ENCODE measurements at regions not wholly inside any gene's neighbourhood (a gene's known extent, or its start where the extent isn't known, plus 50 kb on each side); places are given as distances from the start of the nearest gene placed in this dataset.

GRCh38 chr4:30450474-30450873, 269.7 kb upstream of the PCDH7 start:
- Histone ChIP-seq H3K4me1 (ENCODE audit: control insufficient read depth in 1 of 2, insufficient read depth in 2 of 2, low read length in 2 of 2) (no peaks in the 10 kb centered on the region), H3K4me2 (ENCODE audit: low read length) (no peak overlapping the region), H3K27me3 (ENCODE audit: insufficient read depth, low read length) (no peaks in the 10 kb centered on the region), H3K9me2 (ENCODE audit: insufficient read depth) (no peaks in the 10 kb centered on the region), H2AFZ (ENCODE audit: low read depth, low read length, poor library complexity, severe bottlenecking) (no peak overlapping the region), H4K20me1 (ENCODE audit: insufficient read depth) (no peaks in the 10 kb centered on the region), H3K27ac (ENCODE audit: low read depth, low read length) (no peak overlapping the region), H3K4me3 (replicated peaks in 1 of 2; ENCODE audit: low read depth in 1 of 2, low read length in 2 of 2) (no peak overlapping the region), H3K9me3 (ENCODE audit: control insufficient read depth in 1 of 2, insufficient read depth in 1 of 2, low read depth in 1 of 2, low read length in 2 of 2) (no peaks in the 10 kb centered on the region), H3K36me3 (ENCODE audit: control insufficient read depth in 1 of 2, insufficient read depth in 2 of 2, low read length in 2 of 2) (no peaks in the 10 kb centered on the region), H3K9ac (ENCODE audit: low read length) (no peak overlapping the region), H3K79me2 (ENCODE audit: insufficient read depth, low read length) (no peaks in the 10 kb centered on the region)
- intact Hi-C loops (cut with micrococcal nuclease), result no loop called here
- RAD21 ChIA-PET (ENCODE audit: low non-redundant PET in 1 of 2, low total read pairs in 2 of 2, uncharacterized antibody in 2 of 2, unreplicated experiment in 2 of 2), result no interaction called here
- TF ChIP-seq JUND (IDR thresholded peaks at IDR 0.05) (no peak), YY1 (IDR thresholded peaks at IDR 0.05; ENCODE audit: extremely low read depth, insufficient replicate concordance, low read depth, low read length) (no peak)
- ATAC-seq (no peak), DNase-seq (ENCODE audit: low read depth, low spot score) (no peak)
- POLR2A ChIA-PET, result no interaction called here
- no TSS peak for BruUV-seq (replicated peaks)
- CTCF ChIA-PET, result no interaction called here

DNA sequence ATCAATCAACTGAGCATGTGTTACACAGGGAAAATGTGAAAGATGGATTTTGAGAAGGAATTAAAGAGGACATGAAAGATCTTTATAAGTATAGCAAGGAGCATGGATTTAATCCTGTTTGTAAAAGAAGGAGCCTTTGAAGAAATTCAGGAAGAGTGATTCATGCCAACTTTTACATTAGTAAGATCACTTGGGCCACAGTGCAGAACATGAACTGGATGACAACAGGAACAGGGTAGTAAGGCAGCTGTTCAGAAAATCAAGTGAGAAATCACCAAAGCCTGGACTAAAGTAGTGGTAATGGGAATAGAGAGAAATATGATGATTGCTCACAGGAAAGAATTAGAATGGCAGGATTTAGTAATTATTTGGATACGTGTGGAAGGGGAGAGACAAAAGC, 265.7 kb upstream of the PCDH7 start:
- Histone ChIP-seq H3K4me2 (ENCODE audit: low read length) (no peak overlapping the region), H3K4me3 (replicated peaks in 1 of 2; ENCODE audit: low read depth in 1 of 2, low read length in 2 of 2) (no peak overlapping the region), H3K27me3 (ENCODE audit: insufficient read depth, low read length) (no peaks in the 10 kb centered on the region), H3K9me2 (ENCODE audit: insufficient read depth) (no peaks in the 10 kb centered on the region), H3K9me3 (ENCODE audit: control insufficient read depth in 1 of 2, insufficient read depth in 1 of 2, low read depth in 1 of 2, low read length in 2 of 2) (no peaks in the 10 kb centered on the region), H3K4me1 (ENCODE audit: control insufficient read depth in 1 of 2, insufficient read depth in 2 of 2, low read length in 2 of 2) (no peaks in the 10 kb centered on the region), H3K27ac (ENCODE audit: low read depth, low read length) (no peak overlapping the region), H3K36me3 (ENCODE audit: control insufficient read depth in 1 of 2, insufficient read depth in 2 of 2, low read length in 2 of 2) (no peaks in the 10 kb centered on the region), H4K20me1 (ENCODE audit: insufficient read depth) (no peaks in the 10 kb centered on the region), H3K9ac (ENCODE audit: low read length) (no peak overlapping the region), H2AFZ (ENCODE audit: low read depth, low read length, poor library complexity, severe bottlenecking) (no peak overlapping the region), H3K79me2 (ENCODE audit: insufficient read depth, low read length) (no peaks in the 10 kb centered on the region)
- intact Hi-C loops (cut with micrococcal nuclease), result no loop called here
- BruUV-seq (replicated peaks), result no TSS peak
- RAD21 ChIA-PET (ENCODE audit: low non-redundant PET in 1 of 2, low total read pairs in 2 of 2, uncharacterized antibody in 2 of 2, unreplicated experiment in 2 of 2), result no interaction called here
- no peak for DNase-seq (ENCODE audit: low read depth, low spot score)
- CTCF ChIA-PET, result no interaction called here
- POLR2A ChIA-PET, result no interaction called here
- TF ChIP-seq YY1 (IDR thresholded peaks at IDR 0.05; ENCODE audit: extremely low read depth, insufficient replicate concordance, low read depth, low read length), result no peak
- TF ChIP-seq, protein P1, sequence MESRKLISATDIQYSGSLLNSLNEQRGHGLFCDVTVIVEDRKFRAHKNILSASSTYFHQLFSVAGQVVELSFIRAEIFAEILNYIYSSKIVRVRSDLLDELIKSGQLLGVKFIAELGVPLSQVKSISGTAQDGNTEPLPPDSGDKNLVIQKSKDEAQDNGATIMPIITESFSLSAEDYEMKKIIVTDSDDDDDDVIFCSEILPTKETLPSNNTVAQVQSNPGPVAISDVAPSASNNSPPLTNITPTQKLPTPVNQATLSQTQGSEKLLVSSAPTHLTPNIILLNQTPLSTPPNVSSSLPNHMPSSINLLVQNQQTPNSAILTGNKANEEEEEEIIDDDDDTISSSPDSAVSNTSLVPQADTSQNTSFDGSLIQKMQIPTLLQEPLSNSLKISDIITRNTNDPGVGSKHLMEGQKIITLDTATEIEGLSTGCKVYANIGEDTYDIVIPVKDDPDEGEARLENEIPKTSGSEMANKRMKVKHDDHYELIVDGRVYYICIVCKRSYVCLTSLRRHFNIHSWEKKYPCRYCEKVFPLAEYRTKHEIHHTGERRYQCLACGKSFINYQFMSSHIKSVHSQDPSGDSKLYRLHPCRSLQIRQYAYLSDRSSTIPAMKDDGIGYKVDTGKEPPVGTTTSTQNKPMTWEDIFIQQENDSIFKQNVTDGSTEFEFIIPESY (IDR thresholded peaks at IDR 0.05; ENCODE audit: extremely low read depth, insufficient replicate concordance, low read length), result no peak
- no peak for TF ChIP-seq SRF (IDR thresholded peaks at IDR 0.05; ENCODE audit: low read depth)
- no peak for TF ChIP-seq SP1 (IDR thresholded peaks at IDR 0.05; ENCODE audit: low read depth)
- TF ChIP-seq CEBPB (IDR thresholded peaks at IDR 0.05; ENCODE audit: low read depth), result no peak
- no peak for TF ChIP-seq TCF7L2 (IDR thresholded peaks at IDR 0.05; ENCODE audit: borderline replicate concordance, extremely low read depth, insufficient read depth, insufficient read length)
- no peak for TF ChIP-seq JUND (IDR thresholded peaks at IDR 0.05)
- no peak for TF ChIP-seq EZH2 (IDR thresholded peaks at IDR 0.05)
- no peak for ATAC-seq

Data from HCT116 (cell line).